M059J (cell line): ENCODE measurements at regions not wholly inside any gene's neighbourhood (a gene's known extent, or its start where the extent isn't known, plus 50 kb on each side); places are given as distances from the start of the nearest gene placed in this dataset.
A peak's percentile ranks its signal among the peaks of the same experiment; 100 is the strongest.

Source experiments
- DNase-seq: peaks from one replicate; pipeline ENCODE4 v3.0.0-alpha.2; 2012; ENCODE audit warnings: low read depth

GRCh38 chr15:100783760-100784492 is 95.7 kb upstream of the ALDH1A3 start:
- DNase-seq, result no peak

DNA sequence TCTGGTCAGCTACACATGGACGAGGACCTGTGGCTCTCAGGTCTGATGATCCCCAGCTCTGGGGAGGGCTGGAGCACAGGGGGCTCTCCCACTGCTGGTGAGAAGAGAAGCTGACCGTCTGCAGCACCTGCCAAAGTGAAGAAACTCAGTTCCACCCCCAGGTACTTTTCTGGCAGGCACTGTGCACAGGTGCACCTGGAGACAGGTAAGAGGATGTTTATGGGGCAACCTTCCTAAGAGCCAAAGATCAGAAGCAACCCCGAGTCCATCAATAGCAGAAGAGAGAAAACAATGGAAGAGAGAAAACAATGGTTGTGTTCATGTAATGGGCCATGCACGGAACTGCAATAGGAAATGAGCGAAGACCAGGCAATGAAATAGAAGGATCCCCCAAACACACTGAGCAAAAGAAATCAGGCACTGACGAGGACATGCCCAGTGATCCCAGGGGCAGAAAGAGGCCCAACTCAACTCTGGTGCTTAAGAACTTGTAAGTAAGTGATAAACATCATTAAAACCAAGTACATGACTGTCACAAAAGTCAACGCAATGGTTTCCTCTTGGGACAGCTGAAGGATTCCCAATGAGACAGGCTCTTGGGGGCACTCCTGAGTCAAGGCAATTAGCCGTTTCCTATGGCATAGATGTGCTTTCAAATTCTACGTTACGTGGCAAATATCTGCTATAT is 95.0 kb upstream of the ALDH1A3 start:
- DNase-seq, result no peak

DNA sequence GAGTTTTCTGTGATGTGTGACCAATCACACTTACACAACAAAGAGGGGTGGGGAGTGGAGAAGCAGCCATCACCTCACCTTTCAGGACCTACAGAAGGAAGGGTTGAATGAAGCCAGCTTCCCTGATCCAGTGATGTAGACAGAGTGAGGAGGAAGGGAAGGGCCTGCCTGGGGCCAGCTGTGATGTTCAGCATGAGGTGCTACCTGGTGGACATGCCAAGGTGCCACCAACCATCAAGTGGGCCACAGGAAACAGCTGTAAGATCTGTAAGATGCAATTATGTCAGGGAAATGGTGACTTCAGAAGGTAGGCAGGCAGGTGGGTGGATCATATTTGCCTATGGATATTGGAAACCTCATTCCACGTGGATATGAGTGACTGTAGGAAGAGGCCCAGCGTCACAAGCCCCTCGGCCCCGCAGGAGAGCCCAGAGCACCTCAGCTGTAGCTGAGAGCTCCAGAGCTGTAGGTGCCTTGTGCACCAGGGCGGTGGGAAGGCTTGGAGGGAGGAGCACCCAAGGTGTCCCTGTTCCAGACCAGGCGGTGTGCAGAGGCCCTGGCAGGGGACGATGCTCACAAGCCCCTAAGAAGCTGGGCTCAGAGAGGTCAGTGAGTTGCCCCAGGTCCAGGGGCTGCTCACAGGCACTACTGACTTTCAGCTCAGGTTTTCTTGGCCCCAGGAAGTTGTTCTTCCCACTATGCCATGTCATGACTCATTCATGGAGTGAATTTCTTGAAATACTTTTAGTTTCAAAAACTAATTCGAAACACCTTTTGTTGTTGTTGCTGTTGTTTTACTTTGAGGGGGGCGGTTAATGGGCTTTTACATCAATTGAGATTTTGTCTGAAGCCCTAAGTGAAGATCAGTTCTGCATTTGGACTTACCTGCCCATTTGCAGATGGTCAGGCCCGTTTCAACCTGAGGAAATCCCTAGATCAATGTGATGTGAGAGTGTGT is 94.2 kb upstream of the ALDH1A3 start:
- DNase-seq, result peak; percentile 21

DNA sequence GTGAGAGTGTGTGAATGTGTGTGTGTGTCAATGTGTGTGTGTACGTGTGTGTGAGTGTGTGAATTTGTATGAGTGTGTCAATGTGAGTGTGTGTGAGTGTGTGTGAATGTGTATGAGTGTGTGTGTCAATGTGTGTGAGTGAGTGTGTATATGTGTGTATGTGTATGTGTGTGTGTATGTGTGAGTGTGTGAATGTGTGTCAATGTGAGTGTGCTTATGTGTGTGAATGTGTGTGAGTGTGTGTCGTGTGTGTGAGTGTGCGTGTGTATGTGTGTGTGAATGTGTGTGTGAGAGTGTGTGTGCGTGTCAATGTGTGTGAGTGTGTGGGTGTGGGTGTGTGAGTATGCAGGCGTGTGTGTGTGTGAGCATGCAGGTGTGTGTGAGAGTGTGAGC is 93.5 kb upstream of the ALDH1A3 start:
- no peak for DNase-seq

GRCh38 chr15:100786901-100787566 is 92.6 kb upstream of the ALDH1A3 start:
- DNase-seq, result no peak

DNA sequence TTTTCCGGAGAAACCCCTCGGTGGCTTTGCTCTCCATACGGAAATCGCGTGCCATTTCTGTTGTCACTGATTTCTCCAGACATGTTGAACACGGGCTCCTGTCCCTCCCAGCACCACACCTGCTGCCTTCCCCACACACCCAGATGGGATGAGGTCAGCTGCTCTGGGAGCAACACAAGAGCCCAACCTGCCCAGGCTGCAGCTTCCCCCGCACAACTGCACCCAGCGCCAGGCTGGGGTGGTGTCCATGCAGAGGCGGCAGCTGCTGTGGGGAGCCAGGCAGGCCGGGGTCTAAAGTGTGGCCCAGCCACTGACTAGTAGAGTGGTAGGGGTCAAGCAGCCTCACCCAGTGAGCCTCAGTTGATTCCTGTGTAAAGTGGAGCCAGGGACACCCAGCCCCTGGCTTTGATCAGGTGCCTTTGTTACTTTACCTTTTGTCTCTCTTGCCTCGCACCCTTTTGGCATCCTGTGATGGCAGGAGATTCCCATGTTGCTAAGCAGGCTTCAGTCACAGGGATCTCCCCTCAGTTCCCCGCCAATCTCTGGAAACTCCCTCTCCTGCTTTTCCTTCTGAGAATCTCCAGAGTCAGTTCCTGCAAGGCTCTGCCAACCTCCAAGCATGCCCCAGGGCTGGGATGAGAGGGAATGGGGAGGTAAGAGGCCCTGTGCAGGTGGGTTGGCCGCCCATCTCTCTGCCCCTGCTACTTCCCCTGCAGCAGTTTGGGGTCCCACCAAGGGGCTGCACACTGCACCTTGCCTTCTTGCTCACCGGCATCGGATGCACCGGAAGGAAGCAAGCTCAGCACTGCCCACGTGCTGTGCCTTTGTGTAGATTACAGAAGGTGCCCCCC is 91.8 kb upstream of the ALDH1A3 start:
- no peak for DNase-seq

GRCh38 chr15:100788418-100789105 is 91.1 kb upstream of the ALDH1A3 start:
- no peak for DNase-seq

DNA sequence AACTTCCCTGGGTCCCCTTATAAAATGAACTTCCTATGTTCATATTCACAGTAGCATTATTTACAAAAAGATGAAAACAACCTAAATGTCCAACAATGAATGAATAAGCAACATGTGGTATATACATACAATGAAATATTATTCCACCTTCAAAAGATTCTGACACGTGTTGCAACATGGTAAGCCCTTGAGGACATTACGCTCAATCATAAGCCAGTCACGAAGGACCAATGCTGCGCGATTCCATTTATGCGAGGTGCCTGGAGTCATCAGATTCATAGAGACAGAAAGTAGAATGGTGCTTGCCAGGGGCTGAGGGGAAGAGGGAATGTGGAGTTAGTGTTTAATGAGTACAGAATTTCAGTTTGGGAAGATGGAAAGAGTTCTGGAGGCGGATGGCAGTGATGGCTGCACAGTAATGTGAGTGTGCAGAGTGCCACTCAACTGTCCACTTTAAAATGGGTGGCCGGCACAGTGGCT is 88.8 kb upstream of the ALDH1A3 start:
- DNase-seq, result no peak

GRCh38 chr15:100794008-100794407 is 85.6 kb upstream of the ALDH1A3 start:
- no peak for DNase-seq

- no peak for DNase-seq
Observed at GRCh38 chr15:100801256-100801900, 78.3 kb upstream of the ALDH1A3 start.

DNA sequence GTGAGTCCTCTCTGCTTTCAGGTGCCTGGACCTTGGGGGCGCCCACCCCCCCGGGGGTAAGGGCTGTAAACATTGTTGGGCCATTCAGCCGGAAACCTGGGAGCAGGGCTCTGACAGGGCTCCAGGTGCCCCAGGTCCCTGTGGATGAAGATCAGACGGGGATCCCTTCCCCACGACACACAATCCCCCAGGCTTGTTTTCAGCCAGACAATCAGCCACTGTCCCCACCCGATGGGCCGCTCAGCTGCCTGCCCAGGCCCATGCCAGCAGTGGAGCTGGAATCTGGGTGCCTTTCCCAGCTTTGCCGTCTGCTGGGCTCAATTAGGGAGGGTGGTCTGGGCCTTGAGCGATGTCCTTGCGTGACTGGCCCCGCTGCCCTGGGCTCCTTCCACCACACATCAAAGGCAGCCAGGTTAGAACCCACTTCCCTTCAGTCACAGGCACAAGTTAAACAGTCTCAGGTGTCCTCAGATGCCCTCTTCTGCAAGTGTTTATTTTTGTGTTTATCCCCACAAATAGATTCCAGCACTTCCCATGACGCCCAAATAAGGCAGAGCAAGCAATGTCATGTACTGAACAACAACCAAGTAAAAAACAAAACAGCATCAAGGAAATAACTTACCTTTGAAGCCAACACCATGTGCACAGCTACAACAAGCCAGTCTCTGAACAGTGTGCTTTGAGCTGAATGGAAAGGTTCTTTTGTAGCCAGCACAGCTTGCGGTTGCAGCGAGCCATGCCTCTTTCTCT is 77.0 kb upstream of the ALDH1A3 start:
- peak; percentile 17 for DNase-seq

DNA sequence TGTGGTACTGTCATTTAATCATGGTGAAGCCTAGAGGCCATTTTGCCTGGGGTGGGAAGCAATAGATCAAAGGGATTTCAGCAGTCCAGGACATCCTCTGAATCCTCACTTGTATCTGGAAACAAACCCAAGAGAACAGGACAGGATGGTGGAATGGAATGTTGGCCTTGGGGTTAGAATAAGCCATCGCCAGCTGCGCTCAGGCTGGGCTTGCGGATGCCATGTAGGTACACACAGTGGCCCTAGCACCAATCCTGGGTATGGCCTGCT is 76.5 kb upstream of the ALDH1A3 start:
- DNase-seq, result no peak

- no peak for DNase-seq
Observed at GRCh38 chr15:100806157-100806556, 73.5 kb upstream of the ALDH1A3 start.

GRCh38 chr15:100807028-100807427 is 72.6 kb upstream of the ALDH1A3 start:
- no peak for DNase-seq

DNA sequence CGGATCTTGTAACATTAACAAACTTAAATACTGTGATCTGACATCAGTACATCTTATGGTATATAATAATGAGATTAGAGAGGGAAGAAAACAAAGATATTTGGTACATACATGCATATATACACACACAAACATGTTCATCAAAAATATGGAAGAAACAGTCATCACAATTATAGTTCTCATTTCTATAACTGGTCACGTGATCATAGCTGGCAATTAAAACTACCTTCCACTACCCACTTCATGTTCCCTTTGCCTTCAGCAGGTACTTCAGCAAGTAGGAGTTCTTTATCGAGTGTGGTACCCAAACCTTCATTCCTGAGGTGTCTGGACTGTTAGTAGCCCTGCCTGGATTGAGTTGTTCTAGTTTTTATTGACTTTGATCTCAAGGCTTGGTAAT is 70.9 kb upstream of the ALDH1A3 start:
- DNase-seq, result no peak

- peak; percentile 57 for DNase-seq
Observed at GRCh38 chr15:100809151-100809550, 70.5 kb upstream of the ALDH1A3 start.

DNA sequence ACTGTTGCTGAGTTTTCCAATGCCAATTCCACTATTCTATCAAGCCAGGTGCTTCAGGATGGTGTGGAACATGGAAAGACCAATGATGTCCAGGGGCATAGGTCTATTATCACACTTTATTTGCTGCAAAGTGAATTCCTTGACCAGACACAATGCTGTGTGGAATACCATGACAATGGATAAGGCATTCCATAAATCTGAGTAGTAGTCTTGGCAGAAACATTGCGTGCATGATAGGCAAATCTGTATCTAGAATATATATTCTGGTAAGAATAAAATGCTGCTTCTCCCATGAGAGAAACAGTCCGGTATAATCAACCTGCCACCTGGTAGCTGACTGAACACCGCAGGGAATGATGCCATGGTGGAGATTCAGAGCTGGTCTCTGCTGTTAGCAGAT is 70.0 kb upstream of the ALDH1A3 start:
- no peak for DNase-seq

- DNase-seq, result no peak
Observed at GRCh38 chr15:100810229-100810628, 69.4 kb upstream of the ALDH1A3 start.

DNA sequence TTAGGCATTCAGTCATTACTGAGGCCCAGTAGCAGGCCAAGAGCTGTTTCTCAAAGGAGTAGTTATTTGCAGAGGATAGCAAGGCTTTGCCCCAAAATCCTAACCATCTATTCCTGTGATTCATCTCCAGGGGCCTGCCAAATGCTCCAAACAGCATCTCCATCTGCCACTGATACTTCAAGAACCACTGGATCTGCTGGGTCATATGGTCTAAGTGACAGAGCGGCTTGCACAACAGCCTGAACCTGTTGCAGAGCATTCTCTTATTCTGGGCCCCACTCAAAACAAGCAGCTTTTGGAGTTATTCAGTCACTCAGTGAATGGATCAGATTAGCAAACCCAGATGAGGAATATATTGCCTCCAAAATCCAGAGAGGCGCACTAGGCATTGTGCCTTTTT is 68.8 kb upstream of the ALDH1A3 start:
- no peak for DNase-seq
